ENCODE measurements at regions not wholly inside any gene's neighbourhood (a gene's known extent, or its start where the extent isn't known, plus 50 kb on each side); places are given as distances from the start of the nearest gene placed in this dataset.
A peak's percentile ranks its signal among the peaks of the same experiment; 100 is the strongest.
"Not testable (repeated sequence)": the region's sequence is repeated elsewhere in the genome, so short reads cannot be mapped to it uniquely, and the experiment has no call there.

DNA sequence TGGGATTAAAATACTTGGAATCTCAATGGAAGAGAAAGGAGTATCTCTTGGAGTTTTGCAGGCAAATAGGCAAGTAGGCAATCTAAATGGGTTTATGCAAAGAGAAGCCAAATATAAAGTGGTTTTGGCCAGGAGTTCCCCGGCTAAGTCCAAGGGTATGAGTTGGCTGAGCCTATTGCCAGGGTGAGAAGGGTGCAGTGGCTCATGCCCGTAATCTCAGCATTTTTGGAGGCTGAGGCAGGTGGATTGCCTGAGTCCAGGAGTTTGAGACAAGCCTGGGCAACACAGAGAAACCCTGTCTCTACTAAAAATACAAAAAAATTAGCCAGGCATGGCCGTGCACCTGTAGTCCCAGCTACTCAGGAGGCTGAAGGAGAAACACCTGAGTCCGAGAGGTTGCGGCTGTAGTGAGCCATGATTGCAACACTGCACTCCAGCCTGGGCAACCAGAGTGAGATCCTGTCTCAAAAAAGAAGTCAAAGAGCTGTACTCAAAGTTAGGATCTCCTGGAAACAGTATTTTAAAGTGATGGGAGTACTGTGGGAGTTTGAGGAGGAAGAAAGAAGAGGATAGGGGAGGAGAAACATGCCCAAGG lies 130.4 kb upstream of the RAB18 start:
- ATAC-seq (ENCODE audit: low read depth) (no peak), DNase-seq (ENCODE audit: low spot score in 2 of 2) (no peak)
- Mint-ChIP-seq H3K27ac (no peak overlapping the region), H3K9me3 (no peaks in the 10 kb centered on the region), H3K36me3 (no peaks in the 10 kb centered on the region), H3K4me1 (no peaks in the 10 kb centered on the region), H3K27me3 (peaks cover 3% of the 10 kb centered on the region), H3K4me3 (no peak overlapping the region)

DNA sequence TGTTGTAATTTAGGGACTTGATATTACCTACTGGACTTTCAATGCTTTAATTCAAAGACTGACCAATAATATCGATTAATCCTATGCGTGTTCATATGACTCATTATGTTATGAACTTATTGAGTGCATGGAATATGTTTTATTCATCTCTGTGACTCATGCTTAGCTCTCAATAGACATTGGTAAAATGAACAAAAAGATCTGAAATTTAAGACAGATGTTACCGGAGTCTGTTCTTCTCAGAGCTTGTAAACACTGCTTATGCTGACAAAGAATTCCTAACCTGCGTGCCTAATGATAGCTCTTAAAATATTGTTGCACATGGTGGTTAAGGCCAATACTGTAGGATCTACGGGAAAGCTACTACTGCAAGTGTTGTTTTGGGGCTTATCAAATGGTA lies 131.5 kb upstream of the ACBD5 start:
- DNase-seq (ENCODE audit: low spot score in 2 of 2) (no peak), ATAC-seq (ENCODE audit: low read depth) (no peak)
- Mint-ChIP-seq H3K27me3 (peaks cover 3% of the 10 kb centered on the region), H3K4me1 (no peaks in the 10 kb centered on the region), H3K9me3 (no peaks in the 10 kb centered on the region), H3K4me3 (no peak overlapping the region), H3K27ac (no peak overlapping the region), H3K36me3 (no peaks in the 10 kb centered on the region)

GRCh38 chr10:27371375-27371774 lies 130.8 kb upstream of the ACBD5 start:
- not testable (repeated sequence) for H3K9me3 Mint-ChIP-seq; DNase-seq (ENCODE audit: low spot score in 2 of 2); H3K4me1 Mint-ChIP-seq; H3K27ac Mint-ChIP-seq; H3K36me3 Mint-ChIP-seq; H3K27me3 Mint-ChIP-seq; H3K4me3 Mint-ChIP-seq; ATAC-seq (ENCODE audit: low read depth)

DNA sequence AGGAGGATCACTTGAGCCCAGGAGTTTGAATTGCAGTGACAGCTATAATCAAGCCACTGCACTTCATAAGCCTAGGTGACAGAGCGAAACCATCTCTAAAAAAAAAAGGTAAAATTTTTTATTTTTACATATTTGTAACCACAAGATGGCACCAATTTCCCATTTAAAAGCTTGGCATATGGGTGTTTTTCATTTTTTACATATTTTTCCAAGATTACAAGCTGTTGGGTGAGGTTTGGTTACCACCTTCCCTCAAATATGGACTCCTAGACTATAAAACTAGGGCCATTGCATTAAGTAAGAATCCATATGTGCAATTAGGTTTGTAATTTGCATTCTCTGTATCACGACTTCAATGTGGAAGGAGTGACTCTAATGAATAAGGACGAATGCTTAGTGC lies 129.3 kb upstream of the ACBD5 start:
- Mint-ChIP-seq H3K4me1 (peaks cover 4% of the 10 kb centered on the region), H3K27ac (no peak overlapping the region), H3K36me3 (no peaks in the 10 kb centered on the region), H3K27me3 (peaks cover 3% of the 10 kb centered on the region), H3K9me3 (no peaks in the 10 kb centered on the region), H3K4me3 (no peak overlapping the region)
- ATAC-seq (ENCODE audit: low read depth) (no peak), DNase-seq (ENCODE audit: low spot score in 2 of 2) (no peak)

GRCh38 chr10:27368706-27369105 lies 128.1 kb upstream of the ACBD5 start:
- ATAC-seq (ENCODE audit: low read depth), result no peak
- no peaks in the 10 kb centered on the region for H3K9me3 Mint-ChIP-seq
- no peaks in the 10 kb centered on the region for H3K36me3 Mint-ChIP-seq
- peaks cover 4% of the 10 kb centered on the region for H3K4me1 Mint-ChIP-seq
- no peak overlapping the region for H3K4me3 Mint-ChIP-seq
- H3K27me3 Mint-ChIP-seq, result peaks cover 3% of the 10 kb centered on the region
- DNase-seq (ENCODE audit: low spot score in 2 of 2), result no peak
- H3K27ac Mint-ChIP-seq, result no peak overlapping the region

DNA sequence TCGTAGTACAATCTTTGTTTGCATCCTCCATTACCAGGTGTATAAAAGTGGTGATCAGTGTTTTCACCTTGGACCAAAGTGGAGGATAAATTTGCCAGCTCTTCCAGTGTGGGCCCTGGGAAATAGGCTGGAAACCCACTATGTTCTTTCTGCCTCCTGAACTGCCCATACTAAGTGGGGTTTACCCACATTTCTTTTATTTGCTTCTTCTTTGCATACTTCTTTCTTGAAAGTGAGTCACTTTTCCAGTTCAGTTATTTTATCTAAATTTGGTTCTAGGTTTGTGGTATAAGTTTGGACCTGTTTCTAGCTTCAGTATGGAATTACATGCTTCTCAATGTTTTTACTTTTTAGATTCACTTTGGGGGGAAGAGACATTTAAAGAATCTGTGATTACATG lies 126.2 kb upstream of the ACBD5 start:
- Mint-ChIP-seq H3K36me3 (no peaks in the 10 kb centered on the region), H3K27ac (no peak overlapping the region), H3K4me3 (no peak overlapping the region), H3K9me3 (no peaks in the 10 kb centered on the region), H3K4me1 (peaks cover 4% of the 10 kb centered on the region), H3K27me3 (no peaks in the 10 kb centered on the region)
- no peak for DNase-seq (ENCODE audit: low spot score in 2 of 2)
- ATAC-seq (ENCODE audit: low read depth), result no peak

GRCh38 chr10:27364028-27364427 lies 123.4 kb upstream of the ACBD5 start:
- peaks cover 7% of the 10 kb centered on the region for H3K4me1 Mint-ChIP-seq
- no peak overlapping the region for H3K4me3 Mint-ChIP-seq
- H3K9me3 Mint-ChIP-seq, result no peaks in the 10 kb centered on the region
- H3K27me3 Mint-ChIP-seq, result no peaks in the 10 kb centered on the region
- DNase-seq (ENCODE audit: low spot score in 2 of 2) (no peak), ATAC-seq (ENCODE audit: low read depth) (no peak)
- no peaks in the 10 kb centered on the region for H3K36me3 Mint-ChIP-seq
- H3K27ac Mint-ChIP-seq, result no peak overlapping the region

DNA sequence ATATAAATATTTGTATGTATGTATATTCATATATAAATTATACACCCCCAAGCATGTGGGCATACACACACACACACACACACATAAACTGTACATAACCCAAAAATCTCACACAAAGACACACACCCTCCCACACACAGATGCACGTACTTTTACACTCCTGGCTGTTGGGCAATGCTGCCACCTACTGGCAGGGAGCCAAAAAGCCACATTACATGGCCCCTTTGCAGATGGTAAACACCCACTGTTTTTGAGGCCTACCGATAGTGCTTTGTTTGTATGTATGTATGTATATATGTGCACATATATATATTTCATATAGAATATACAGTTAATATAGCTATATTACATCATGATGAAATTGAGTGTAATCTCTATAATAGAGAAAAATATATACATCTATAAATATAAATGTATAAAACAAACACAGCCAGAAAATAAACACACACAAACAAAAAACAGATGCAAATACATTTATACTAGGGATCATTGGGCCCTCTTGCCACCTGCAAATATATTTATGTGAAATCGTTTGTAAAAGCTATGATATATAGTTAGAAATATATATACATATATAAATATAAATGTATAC lies 120.1 kb upstream of the ACBD5 start:
- Mint-ChIP-seq H3K36me3 (no peaks in the 10 kb centered on the region), H3K9me3 (no peaks in the 10 kb centered on the region), H3K4me3 (no peak overlapping the region), H3K27me3 (no peaks in the 10 kb centered on the region), H3K4me1 (peaks cover 7% of the 10 kb centered on the region), H3K27ac (no peak overlapping the region)
- ATAC-seq (ENCODE audit: low read depth) (peak; percentile 100), DNase-seq (ENCODE audit: low spot score in 2 of 2) (peak; percentile 81 to 83)

DNA sequence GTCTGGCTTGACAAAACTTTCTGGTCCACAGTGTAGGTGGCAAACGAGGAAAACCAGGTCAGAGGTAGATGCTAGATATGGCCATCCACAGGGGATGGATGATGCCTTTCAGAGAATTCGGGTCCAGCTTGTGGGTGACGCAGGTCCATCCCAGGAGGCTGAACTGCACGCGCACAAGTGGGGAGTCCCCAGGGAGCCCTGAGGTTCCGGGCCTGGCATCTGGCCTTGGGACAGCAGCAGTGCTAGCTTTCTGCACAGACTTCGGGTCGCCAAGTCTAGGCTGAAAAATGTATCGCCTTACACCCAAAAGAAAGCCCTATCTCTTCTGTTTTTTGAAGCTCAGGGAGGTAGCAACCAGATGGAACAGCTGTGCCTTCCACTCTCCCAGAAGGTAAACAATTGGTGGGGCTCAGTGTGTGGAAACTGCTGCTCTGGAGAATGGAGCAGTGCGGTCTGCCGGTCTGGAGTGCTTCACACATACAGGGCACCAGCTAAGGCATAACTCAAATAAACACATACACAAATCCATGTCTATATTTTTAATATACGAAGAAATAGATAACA lies 119.3 kb upstream of the ACBD5 start:
- H3K36me3 Mint-ChIP-seq, result no peaks in the 10 kb centered on the region
- H3K27ac Mint-ChIP-seq, result no peak overlapping the region
- no peak for DNase-seq (ENCODE audit: low spot score in 2 of 2)
- ATAC-seq (ENCODE audit: low read depth), result no peak
- no peak overlapping the region for H3K4me3 Mint-ChIP-seq
- H3K4me1 Mint-ChIP-seq, result peaks cover 8% of the 10 kb centered on the region
- H3K27me3 Mint-ChIP-seq, result no peaks in the 10 kb centered on the region
- no peaks in the 10 kb centered on the region for H3K9me3 Mint-ChIP-seq

GRCh38 chr10:27356738-27357137 lies 116.1 kb upstream of the ACBD5 start:
- Mint-ChIP-seq H3K4me3 (no peak overlapping the region), H3K27ac (no peak overlapping the region), H3K9me3 (no peaks in the 10 kb centered on the region), H3K4me1 (peaks cover 18% of the 10 kb centered on the region), H3K27me3 (peaks cover 3% of the 10 kb centered on the region), H3K36me3 (no peaks in the 10 kb centered on the region)
- DNase-seq (ENCODE audit: low spot score in 2 of 2), result no peak
- no peak for ATAC-seq (ENCODE audit: low read depth)

GRCh38 chr10:27355918-27356573 lies 115.4 kb upstream of the ACBD5 start:
- no peak for ATAC-seq (ENCODE audit: low read depth)
- Mint-ChIP-seq H3K4me1 (peaks cover 18% of the 10 kb centered on the region), H3K27me3 (peaks cover 3% of the 10 kb centered on the region), H3K27ac (no peak overlapping the region), H3K4me3 (no peak overlapping the region), H3K36me3 (no peaks in the 10 kb centered on the region), H3K9me3 (no peaks in the 10 kb centered on the region)
- DNase-seq (ENCODE audit: low spot score in 2 of 2), result no peak

GRCh38 chr10:27354643-27355270 lies 114.2 kb upstream of the ACBD5 start:
- not testable (repeated sequence) for H3K27me3 Mint-ChIP-seq, H3K36me3 Mint-ChIP-seq, H3K9me3 Mint-ChIP-seq
- H3K4me3 Mint-ChIP-seq, result peak overlapping the region; percentile 63
- ATAC-seq (ENCODE audit: low read depth), result peak; percentile 99
- H3K27ac Mint-ChIP-seq, result peak overlapping the region; percentile 77
- H3K4me1 Mint-ChIP-seq, result peaks cover 15% of the 10 kb centered on the region
- DNase-seq (ENCODE audit: low spot score in 2 of 2), result peak; percentile 24 to 44

DNA sequence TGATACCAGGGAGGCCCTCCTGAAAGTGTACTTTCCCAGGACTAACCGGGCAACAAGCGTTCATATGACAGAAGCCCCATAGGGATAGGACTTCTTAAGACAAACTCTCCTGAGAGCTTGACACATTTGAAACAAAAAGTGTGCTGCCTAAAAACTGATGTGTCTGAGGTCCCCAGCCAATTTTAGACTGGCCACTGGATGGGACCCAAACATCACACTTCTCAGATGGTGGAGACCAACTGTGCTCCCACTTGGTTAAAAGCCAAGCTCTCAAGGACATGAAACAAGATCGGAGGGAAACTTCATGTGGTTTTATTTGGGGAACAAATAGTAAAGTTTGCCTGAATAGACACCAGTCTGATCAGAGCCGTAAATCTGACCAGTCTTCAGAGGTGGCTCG lies 113.5 kb upstream of the ACBD5 start:
- peak; percentile 8 for ATAC-seq (ENCODE audit: low read depth)
- DNase-seq (ENCODE audit: low spot score in 2 of 2); H3K36me3 Mint-ChIP-seq; H3K9me3 Mint-ChIP-seq; H3K27me3 Mint-ChIP-seq: not testable (repeated sequence)
- H3K27ac Mint-ChIP-seq, result peak overlapping the region; percentile 77
- H3K4me3 Mint-ChIP-seq, result peak overlapping the region; percentile 63
- peaks cover 15% of the 10 kb centered on the region for H3K4me1 Mint-ChIP-seq

- H3K4me3 Mint-ChIP-seq, result no peak overlapping the region
- H3K36me3 Mint-ChIP-seq, result no peaks in the 10 kb centered on the region
- no peak for DNase-seq (ENCODE audit: low spot score in 2 of 2)
- no peak for ATAC-seq (ENCODE audit: low read depth)
- no peak overlapping the region for H3K27ac Mint-ChIP-seq
- peaks cover 24% of the 10 kb centered on the region for H3K4me1 Mint-ChIP-seq
- peaks cover 10% of the 10 kb centered on the region for H3K27me3 Mint-ChIP-seq
- no peaks in the 10 kb centered on the region for H3K9me3 Mint-ChIP-seq
Measured at GRCh38 chr10:27349987-27350386, 109.4 kb upstream of the ACBD5 start.

All from memory B cell (primary cell).